NCI-H446 (cell line): ENCODE measurements at regions not wholly inside any gene's neighbourhood (a gene's known extent, or its start where the extent isn't known, plus 50 kb on each side); places are given as distances from the start of the nearest gene placed in this dataset.
A peak's percentile ranks its signal among the peaks of the same experiment; 100 is the strongest.

Source experiments
- DNase-seq, 2 experiments: peaks; one replicate each; lab custom pipeline; 2025; lab: John Stamatoyannopoulos, UW

DNA sequence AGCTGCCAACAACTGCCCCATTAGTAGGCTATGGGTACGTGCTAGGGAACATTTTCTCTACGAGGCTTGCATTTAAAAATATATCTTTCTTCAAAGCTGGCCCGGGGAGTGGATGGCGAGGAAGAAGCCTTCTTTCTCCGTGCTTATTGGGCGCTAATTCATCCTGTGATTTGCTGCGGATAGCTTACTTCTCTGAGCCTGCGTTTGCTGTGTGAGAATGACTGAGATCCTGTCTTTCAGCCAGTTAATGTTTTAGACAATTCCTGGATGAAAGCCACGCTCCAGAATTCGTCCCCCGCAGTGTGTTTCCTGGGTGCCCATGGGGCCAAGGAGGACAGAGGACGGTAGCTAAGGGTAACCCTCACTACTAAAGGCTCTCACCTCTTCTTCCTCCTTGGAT lies 57.8 kb upstream of the TARBP1 start:
- no peak for DNase-seq

DNA sequence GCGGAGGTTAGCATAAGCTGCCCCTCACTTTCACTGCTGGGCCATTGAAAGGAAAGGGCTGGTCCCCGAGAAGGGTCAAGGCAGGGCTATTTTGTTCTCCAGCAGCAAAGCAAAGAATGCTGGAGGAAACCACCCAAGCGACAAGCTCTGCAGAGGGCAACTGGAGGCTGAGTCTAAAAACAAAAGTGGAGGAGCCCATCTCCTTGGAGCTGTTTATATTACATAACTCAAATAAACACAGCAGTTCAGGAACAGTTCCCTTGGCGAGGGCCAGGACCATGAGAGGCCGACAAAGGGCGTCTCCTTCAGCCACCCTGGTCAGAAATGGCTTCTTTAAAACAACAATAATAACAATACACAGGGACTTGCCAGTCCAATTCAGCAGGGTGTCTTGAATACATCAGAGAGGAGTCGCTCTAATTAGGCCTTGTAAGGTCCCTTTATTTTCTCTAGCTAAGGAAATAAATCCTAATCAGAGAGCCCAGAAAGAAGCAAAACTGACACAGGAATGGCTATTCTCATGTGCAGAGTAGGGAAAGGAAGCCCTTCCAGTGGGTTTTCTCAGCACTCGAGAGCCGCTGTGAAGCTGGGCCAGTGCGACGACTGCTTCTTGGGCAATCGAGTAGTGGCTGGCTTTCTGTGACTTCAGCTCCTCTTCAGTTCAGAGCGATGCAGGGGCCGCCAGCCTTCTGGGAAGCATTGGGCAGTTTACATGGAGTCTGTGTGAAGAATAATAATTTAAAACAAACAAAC lies 57.0 kb upstream of the TARBP1 start:
- DNase-seq = no peak

DNA sequence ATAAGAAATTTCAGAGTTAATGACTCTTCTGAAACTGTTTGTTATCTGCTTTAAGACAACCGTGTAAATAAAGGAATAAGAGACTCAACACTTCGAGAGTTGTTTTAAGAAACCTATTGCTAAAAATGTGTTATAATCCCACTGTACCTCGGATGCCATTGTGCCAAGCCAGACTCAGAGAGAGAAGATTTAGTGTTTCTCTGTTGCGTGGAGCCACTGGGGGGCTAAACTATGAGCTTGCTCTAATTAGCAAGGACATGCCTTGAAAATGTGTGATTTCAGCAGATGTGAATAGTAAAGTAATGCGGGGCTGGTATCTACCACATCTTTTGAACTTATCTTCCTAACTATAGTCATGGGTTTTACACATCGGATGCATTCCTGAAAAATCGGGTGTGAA lies 56.2 kb upstream of the TARBP1 start:
- no peak for DNase-seq

DNA sequence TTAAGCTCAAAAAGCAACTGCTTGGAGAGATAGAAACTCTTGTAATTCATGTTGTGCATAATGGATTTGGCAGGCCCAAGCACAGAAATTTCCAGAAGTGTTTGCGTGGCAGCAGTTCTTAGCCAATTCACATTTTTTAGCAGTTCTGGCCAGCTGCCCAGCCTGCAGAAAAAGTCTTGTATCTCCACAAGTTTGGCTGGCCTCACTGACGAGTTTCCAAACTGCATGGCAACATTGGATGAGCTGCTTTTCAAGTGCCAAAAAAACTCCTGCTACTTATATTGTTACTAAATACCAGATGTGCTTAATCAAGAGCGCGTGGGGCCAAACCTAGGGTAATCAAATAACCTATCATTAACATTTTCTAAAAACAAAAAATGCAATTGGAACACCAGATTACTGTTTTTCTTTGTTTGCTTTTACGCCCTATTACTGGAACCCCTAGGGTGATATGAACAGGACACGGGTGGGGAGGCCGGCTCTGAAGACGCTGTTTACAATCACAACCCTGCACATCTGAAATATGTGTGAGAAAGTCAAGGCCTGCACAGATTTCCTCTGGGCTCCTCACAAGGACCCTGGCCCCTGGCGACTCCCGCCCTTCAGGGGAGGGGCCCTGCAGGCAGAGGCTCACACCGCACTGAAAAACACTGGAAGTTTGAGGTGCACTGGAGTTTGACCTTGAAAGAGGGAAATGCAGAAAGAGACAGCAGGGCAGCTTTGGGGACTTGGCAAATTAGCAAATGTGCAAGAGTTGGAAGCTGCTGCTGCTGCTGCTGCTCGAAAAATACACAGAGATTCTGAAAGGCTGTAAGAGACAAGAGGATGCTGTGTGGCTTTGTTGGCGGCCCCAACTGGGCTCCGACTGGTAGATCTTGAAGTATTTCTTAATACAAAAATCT lies 55.2 kb upstream of the TARBP1 start:
- DNase-seq = peak; percentile 96 to 99

DNA sequence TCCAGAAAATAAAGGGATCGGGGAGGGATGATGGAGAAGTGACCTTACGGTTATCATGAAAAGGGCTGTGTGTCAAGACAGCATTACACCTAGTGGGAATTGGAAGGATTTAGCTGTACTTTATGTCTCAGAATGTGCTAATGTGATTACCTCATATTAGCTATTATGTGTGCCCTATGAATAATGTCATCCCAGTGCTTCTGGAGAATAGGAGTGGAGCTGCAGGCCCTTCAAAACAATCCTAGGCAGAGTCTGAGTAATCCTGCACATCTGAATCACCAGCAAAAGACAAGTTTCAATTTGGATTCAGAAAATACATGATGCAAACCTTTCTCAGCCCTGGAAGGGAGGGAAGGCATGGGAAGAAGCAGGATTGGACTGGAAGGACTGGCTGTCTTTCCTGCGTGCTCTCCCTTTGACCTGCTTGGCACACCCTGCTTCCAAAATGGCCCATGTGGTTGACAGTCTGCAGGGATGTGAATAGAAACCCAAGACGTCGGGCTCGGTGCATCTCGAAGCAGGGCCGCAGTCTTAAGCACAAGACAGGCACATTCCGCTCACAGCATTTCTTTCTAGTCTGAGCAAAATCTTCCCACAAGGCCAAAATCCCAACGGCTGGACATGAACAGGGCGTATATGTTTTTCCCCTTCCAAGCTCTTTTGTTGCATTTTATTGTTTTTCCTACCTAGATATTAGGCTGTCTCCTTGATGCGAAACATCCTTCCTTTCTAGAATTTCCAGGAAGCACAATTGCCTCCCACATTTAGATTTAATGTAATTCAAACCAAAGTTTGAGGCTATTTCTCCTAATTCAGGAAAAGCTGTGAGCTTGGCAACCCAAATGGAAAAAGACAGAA lies 54.3 kb upstream of the TARBP1 start:
- no peak for DNase-seq

DNA sequence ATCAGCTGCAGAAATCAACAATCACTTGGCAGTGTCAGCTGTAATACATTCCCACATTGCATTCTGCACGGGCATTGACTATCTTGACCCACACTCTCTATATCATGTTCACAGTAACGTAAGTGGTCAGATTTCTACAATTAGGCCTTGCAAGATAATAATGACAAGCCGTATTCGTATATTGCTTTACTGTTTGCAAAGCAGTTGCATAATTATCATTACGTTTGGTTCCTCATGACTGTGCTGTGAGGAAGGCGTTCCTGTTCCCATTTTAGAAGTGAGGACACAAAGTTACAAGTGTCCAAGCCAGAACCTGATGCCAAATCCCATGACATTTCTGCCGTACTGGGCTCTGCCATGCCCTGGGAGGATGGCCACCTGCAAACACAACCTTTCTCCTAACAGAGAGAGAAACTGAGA lies 53.5 kb upstream of the TARBP1 start:
- DNase-seq = no peak

DNA sequence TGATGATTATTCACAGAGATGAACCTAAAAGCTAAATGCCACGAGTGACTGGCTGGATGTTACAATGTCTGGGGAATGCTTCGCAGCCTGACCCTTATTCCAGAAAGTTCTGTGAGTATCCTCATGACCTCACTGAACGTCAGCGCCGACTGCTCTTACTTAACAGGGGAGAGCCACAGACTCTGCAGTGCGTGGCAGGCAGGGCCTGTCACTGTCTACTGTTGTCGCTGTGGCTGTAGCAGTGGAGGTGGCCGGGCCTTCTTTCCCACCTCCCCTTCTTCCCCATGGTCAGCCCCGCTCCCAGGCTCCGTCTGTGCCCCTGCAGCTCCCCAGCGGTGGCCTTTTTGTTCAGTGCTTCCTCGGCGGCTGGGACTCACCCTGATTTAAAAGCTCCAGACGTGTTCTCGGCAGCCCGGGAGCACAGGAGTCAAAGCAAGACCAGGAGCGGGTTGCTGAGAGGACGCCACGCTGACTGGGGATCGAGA lies 52.2 kb upstream of the TARBP1 start:
- no peak for DNase-seq

DNA sequence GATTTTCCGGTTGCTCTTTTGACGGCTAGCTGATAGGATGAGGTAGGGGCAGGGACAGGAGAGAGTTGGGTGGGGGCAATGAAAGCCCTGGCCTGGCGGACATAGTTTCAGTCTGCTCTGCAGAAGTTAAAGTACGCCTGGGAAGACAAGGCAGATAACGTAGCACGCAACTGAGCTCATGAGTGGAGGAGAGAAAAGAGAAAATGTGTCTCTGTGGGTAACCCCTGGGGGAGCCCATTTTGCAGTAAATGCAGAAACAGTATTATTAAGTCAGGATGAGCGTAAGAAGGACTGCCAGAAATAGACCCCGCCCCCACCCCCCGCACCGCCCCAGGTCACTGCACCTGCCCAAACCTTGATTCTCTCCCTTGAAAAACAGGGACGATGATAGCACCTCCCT lies 51.7 kb upstream of the TARBP1 start:
- no peak for DNase-seq

DNA sequence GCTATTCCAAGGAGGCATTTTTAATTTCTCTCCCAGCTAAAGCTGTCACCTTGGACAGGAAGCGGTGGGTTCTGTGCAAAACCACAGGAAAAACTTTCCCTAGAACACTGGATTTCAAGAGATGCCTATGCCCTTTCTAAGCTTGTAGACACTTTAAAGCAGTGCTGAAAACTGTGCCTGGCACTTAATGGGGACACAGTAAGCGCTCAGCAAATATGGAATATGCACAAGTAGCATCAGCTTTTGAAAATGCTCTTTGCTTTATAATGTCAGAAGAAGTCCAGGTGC lies 50.9 kb upstream of the TARBP1 start:
- no peak for DNase-seq

DNA sequence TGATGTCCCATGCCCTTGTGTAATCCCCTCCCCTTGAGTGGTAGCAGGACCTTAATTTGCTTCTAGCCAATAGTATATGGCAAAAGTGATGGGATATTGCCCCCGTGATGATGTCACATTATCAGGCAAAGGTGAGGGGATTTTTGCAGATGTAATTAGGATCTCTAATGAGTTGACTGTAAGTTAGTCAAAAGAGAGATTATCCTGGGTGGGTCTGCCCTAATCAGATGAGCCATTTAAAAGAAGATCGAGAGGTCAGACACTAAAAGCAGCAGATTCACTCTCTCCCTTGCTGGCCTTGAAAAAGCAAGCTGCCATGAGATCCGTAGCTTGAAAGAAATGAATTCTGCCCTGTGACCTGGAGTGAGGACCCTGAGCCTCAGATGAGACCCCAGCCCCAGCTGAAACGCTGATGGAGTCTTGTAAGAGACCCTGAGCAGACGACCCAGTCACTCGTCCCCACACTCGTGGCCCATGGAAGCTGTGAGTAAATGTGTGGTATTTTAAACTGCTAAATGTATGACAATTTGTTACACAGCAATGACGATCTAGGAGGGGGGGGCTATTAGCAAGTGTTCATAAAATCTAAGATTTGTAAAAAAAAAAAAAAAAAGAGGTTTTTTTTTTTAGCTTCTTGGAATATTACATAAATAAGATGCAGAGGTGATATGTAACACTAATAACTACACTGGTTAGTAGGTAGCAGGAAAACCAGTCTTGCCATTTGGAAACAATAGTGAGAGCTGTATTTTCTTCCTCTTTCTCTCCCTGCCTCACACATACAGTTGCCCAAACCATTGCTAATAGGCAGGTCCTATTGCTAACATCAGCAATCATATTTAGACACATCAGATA lies 50.3 kb upstream of the TARBP1 start:
- no peak for DNase-seq
